HG02571 (cell line): ENCODE measurements at regions not wholly inside any gene's neighbourhood (a gene's known extent, or its start where the extent isn't known, plus 50 kb on each side); places are given as distances from the start of the nearest gene placed in this dataset.
A peak's percentile ranks its signal among the peaks of the same experiment; 100 is the strongest.

ENCODE experiments used
- ATAC-seq: cut with Tn5 transposase; IDR thresholded peaks from one replicate; pipeline ENCODE4 v1.9.1; 2021; ENCODE audit warnings: mild to moderate bottlenecking, moderate library complexity; ENCODE audit not compliant: unreplicated experiment

- ATAC-seq, result no peak
Measured at GRCh38 chr13:42474954-42475353, 99.0 kb upstream of the TNFSF11 start.

- no peak for ATAC-seq
Measured at GRCh38 chr13:42477596-42478190, 96.3 kb upstream of the TNFSF11 start.

- no peak for ATAC-seq
Measured at GRCh38 chr13:42478531-42479156, 95.3 kb upstream of the TNFSF11 start.

GRCh38 chr13:42484386-42484785, 89.6 kb upstream of the TNFSF11 start:
- ATAC-seq, result no peak

GRCh38 chr13:42485272-42485671, 88.7 kb upstream of the TNFSF11 start:
- ATAC-seq, result no peak

- ATAC-seq, result no peak
Measured at GRCh38 chr13:42486711-42487198, 87.2 kb upstream of the TNFSF11 start.

- ATAC-seq, result no peak
Measured at GRCh38 chr13:42487221-42487620, 86.7 kb upstream of the TNFSF11 start.

- no peak for ATAC-seq
Measured at GRCh38 chr13:42490676-42491075, 83.3 kb upstream of the TNFSF11 start.

- ATAC-seq, result no peak
Measured at GRCh38 chr13:42492372-42492920, 81.5 kb upstream of the TNFSF11 start.

- ATAC-seq, result no peak
Measured at GRCh38 chr13:42494157-42494556, 79.8 kb upstream of the TNFSF11 start.

GRCh38 chr13:42495255-42495654, 78.7 kb upstream of the TNFSF11 start:
- ATAC-seq, result no peak

GRCh38 chr13:42495751-42496150, 78.2 kb upstream of the TNFSF11 start:
- no peak for ATAC-seq

GRCh38 chr13:42496926-42497554, 76.9 kb upstream of the TNFSF11 start:
- peak; percentile 50 for ATAC-seq

GRCh38 chr13:42497798-42498197, 76.2 kb upstream of the TNFSF11 start:
- peak; percentile 76 for ATAC-seq

- ATAC-seq, result no peak
Measured at GRCh38 chr13:42498521-42498920, 75.4 kb upstream of the TNFSF11 start.
